ENCODE measurements at regions not wholly inside any gene's neighbourhood (a gene's known extent, or its start where the extent isn't known, plus 50 kb on each side); places are given as distances from the start of the nearest gene placed in this dataset.

DNA sequence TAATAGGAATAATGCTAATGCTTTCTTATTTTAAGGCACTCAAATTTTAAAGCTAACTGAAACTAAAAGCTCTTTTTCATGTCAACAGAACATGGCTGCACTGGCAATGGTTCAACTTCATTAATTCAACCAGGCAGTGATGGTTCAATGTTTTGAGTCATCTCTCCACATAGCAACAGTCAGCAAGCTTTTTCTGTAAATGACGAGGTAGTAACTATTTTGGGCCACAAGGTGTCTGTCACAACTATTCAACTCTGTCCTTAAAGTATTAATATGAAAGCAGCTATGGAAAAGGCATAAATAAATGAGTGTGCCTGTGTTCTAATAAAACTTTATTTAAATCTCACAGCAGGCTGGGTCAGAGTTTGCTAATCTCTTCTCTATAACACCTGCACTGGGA is 1425.6 kb upstream of the PIK3C3 start:
- TF ChIP-seq, protein P1, sequence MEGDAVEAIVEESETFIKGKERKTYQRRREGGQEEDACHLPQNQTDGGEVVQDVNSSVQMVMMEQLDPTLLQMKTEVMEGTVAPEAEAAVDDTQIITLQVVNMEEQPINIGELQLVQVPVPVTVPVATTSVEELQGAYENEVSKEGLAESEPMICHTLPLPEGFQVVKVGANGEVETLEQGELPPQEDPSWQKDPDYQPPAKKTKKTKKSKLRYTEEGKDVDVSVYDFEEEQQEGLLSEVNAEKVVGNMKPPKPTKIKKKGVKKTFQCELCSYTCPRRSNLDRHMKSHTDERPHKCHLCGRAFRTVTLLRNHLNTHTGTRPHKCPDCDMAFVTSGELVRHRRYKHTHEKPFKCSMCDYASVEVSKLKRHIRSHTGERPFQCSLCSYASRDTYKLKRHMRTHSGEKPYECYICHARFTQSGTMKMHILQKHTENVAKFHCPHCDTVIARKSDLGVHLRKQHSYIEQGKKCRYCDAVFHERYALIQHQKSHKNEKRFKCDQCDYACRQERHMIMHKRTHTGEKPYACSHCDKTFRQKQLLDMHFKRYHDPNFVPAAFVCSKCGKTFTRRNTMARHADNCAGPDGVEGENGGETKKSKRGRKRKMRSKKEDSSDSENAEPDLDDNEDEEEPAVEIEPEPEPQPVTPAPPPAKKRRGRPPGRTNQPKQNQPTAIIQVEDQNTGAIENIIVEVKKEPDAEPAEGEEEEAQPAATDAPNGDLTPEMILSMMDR (IDR thresholded peaks at IDR 0.05) = peak in 1 of 3 experiments; percentile 25
- no peak for TF ChIP-seq POLR2A (IDR thresholded peaks at IDR 0.05)

Data from testis (tissue), 2 donors.